ENCODE measurements at regions not wholly inside any gene's neighbourhood (a gene's known extent, or its start where the extent isn't known, plus 50 kb on each side); places are given as distances from the start of the nearest gene placed in this dataset.
A peak's percentile ranks its signal among the peaks of the same experiment; 100 is the strongest.

- ATAC-seq (no peak), DNase-seq (ENCODE audit: missing footprints) (no peak)
- intact Hi-C loops (cut with DNase I): no loop called here
Observed at GRCh38 chr10:7479861-7480598, 69.2 kb upstream of the SFMBT2 start.

- intact Hi-C loops (cut with DNase I): no loop called here
- ATAC-seq (no peak), DNase-seq (ENCODE audit: missing footprints) (no peak)
Observed at GRCh38 chr10:7478727-7479457, 68.1 kb upstream of the SFMBT2 start.

- intact Hi-C loops (cut with DNase I): no loop called here
- ATAC-seq (no peak), DNase-seq (ENCODE audit: missing footprints) (no peak)
Observed at GRCh38 chr10:7477538-7478334, 66.9 kb upstream of the SFMBT2 start.

- intact Hi-C loops (cut with DNase I): no loop called here
- DNase-seq (ENCODE audit: missing footprints): no peak
Observed at GRCh38 chr10:7475939-7476338, 65.1 kb upstream of the SFMBT2 start.

GRCh38 chr10:7475046-7475911 is 64.4 kb upstream of the SFMBT2 start:
- peak; percentile 73 for ATAC-seq
- no peak for DNase-seq (ENCODE audit: missing footprints)
- intact Hi-C loops (cut with DNase I): no loop called here

More at GRCh38 chr10:7475939-7476338, 65.1 kb upstream of the SFMBT2 start:
- peak; percentile 75 for ATAC-seq

GRCh38 chr10:7474388-7474787 is 63.6 kb upstream of the SFMBT2 start:
- DNase-seq (ENCODE audit: missing footprints): no peak
- no peak for ATAC-seq
- intact Hi-C loops (cut with DNase I): no loop called here

GRCh38 chr10:7473474-7473873 is 62.6 kb upstream of the SFMBT2 start:
- ATAC-seq: no peak
- no peak for DNase-seq (ENCODE audit: missing footprints)
- intact Hi-C loops (cut with DNase I): no loop called here

- intact Hi-C loops (cut with DNase I): no loop called here
- ATAC-seq (peak; percentile 53), DNase-seq (ENCODE audit: missing footprints) (no peak)
Observed at GRCh38 chr10:7471720-7472367, 61.0 kb upstream of the SFMBT2 start.

GRCh38 chr10:7470371-7470770 is 59.5 kb upstream of the SFMBT2 start:
- DNase-seq (ENCODE audit: missing footprints): no peak
- no peak for ATAC-seq
- intact Hi-C loops (cut with DNase I): no loop called here

- ATAC-seq (peak; percentile 49), DNase-seq (ENCODE audit: missing footprints) (no peak)
- intact Hi-C loops (cut with DNase I): no loop called here
Observed at GRCh38 chr10:7467031-7467667, 56.3 kb upstream of the SFMBT2 start.

- DNase-seq (ENCODE audit: missing footprints) (no peak), ATAC-seq (no peak)
- intact Hi-C loops (cut with DNase I): no loop called here
Observed at GRCh38 chr10:7464691-7465090, 53.9 kb upstream of the SFMBT2 start.
